T-helper 2 cell treated with Interferon-gamma antibody and Interleukin-4, amounts not matched to agents 5 μg/mL and 100 μg/mL, for 36 hours (primary cell): ENCODE measurements at regions not wholly inside any gene's neighbourhood (a gene's known extent, or its start where the extent isn't known, plus 50 kb on each side); places are given as distances from the start of the nearest gene placed in this dataset.

Experiments used
- DNase-seq: peaks from one replicate; pipeline ENCODE4 v3.0.0; 2021; ENCODE audit warnings: low spot score
- H3K27ac Mint-ChIP-seq: one replicate; pipeline ENCODE4 v1.8.0; 2021; ENCODE audit warnings: mild to moderate bottlenecking, mixed read lengths
- H3K27me3 Mint-ChIP-seq: one replicate; pipeline ENCODE4 v1.8.0; 2021; ENCODE audit warnings: low read depth, mixed read lengths
- H3K36me3 Mint-ChIP-seq: one replicate; pipeline ENCODE4 v1.8.0; 2021; ENCODE audit warnings: low read depth, mixed read lengths
- H3K4me1 Mint-ChIP-seq: one replicate; pipeline ENCODE4 v1.8.0; 2021; ENCODE audit warnings: low read depth, mixed read lengths
- H3K4me3 Mint-ChIP-seq: one replicate; pipeline ENCODE4 v1.8.0; 2022; ENCODE audit warnings: mild to moderate bottlenecking, moderate library complexity, mixed read lengths
- H3K9me3 Mint-ChIP-seq: one replicate; pipeline ENCODE4 v1.8.0; 2021; ENCODE audit warnings: mixed read lengths

DNA sequence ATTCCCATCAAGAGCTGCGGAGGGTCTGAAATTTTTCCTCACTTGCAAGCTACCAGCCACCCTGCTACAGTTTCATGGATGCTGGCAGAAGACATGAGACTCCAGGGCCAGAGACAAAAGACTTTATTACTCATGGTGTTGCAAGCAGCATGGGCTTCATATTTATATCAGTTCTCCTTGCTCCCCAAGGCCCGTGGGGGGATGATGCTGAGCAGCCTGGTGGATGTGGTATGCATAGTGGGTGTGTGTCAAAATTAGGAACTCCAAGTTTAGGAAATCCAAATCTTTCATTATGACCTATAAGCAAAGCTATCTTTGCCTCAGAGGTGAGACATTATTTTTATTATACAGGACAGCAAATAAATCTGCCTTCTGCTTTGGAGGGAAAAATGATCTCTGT is 105.7 kb upstream of the ALDH1B1 start:
- Mint-ChIP-seq H3K4me1 (no peaks in the 10 kb centered on the region), H3K4me3 (no peak overlapping the region), H3K36me3 (no peaks in the 10 kb centered on the region), H3K27ac (no peak overlapping the region), H3K9me3 (no peaks in the 10 kb centered on the region), H3K27me3 (no peaks in the 10 kb centered on the region)
- no peak for DNase-seq

DNA sequence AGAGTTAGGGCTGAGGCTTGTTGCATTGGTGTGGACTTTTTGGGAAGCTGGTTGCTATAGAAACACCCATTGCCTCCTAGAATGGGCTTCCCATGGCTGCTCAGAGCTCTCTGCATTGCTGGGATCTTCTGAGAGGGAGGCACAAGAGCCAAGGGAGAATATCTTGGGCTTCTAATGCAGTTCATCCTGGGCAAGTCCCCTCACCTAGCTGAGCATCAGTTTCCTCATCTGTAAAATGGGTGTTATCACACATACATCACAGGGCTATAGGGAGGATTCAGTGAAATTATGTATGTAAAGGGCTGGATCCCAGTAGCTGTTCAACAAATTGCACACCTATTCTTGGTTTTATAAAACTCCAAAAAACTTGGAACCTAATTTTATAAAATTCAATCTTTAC is 106.1 kb upstream of the ALDH1B1 start:
- no peak for DNase-seq
- H3K27ac Mint-ChIP-seq, result no peak overlapping the region
- no peaks in the 10 kb centered on the region for H3K4me1 Mint-ChIP-seq
- no peak overlapping the region for H3K4me3 Mint-ChIP-seq
- H3K27me3 Mint-ChIP-seq, result no peaks in the 10 kb centered on the region
- H3K36me3 Mint-ChIP-seq, result no peaks in the 10 kb centered on the region
- no peaks in the 10 kb centered on the region for H3K9me3 Mint-ChIP-seq

- Mint-ChIP-seq H3K27ac (no peak overlapping the region), H3K27me3 (no peaks in the 10 kb centered on the region), H3K4me3 (no peak overlapping the region), H3K4me1 (no peaks in the 10 kb centered on the region), H3K9me3 (no peaks in the 10 kb centered on the region), H3K36me3 (no peaks in the 10 kb centered on the region)
- DNase-seq, result no peak
Measured at GRCh38 chr9:38285236-38285635, 107.3 kb upstream of the ALDH1B1 start.

GRCh38 chr9:38284588-38285051 is 107.9 kb upstream of the ALDH1B1 start:
- H3K9me3 Mint-ChIP-seq, result no peaks in the 10 kb centered on the region
- no peaks in the 10 kb centered on the region for H3K36me3 Mint-ChIP-seq
- no peak overlapping the region for H3K4me3 Mint-ChIP-seq
- H3K27ac Mint-ChIP-seq, result no peak overlapping the region
- no peaks in the 10 kb centered on the region for H3K27me3 Mint-ChIP-seq
- DNase-seq, result no peak
- H3K4me1 Mint-ChIP-seq, result peaks cover 1% of the 10 kb centered on the region

DNA sequence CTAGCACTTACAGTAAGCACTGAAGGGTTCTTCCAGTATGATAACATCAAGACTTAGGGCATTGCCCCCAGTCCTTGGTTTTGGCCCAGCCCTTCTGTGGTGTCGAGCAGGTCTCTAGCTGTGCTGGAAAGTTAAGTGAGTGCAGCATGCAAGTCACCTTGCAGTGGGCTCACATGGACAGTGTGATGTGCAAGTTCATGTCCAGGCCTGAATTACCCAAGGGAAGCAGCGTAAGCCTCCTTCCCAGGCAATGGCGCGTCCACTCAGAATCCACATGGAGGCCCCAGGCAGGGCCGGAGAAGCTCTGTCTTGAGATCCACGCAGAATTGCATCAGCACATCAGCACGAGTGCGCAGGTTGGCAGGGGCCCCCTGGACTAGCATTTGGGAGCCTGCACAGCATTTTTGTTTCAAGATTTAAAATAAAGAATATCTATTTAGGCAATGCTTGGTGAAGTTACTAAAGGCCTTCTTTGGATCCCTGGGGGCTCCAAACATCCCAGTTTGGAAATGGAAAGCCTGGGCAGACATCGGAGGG is 108.4 kb upstream of the ALDH1B1 start:
- Mint-ChIP-seq H3K27me3 (no peaks in the 10 kb centered on the region), H3K27ac (no peak overlapping the region), H3K36me3 (no peaks in the 10 kb centered on the region), H3K4me1 (peaks cover 5% of the 10 kb centered on the region), H3K4me3 (no peak overlapping the region), H3K9me3 (no peaks in the 10 kb centered on the region)
- DNase-seq, result no peak

DNA sequence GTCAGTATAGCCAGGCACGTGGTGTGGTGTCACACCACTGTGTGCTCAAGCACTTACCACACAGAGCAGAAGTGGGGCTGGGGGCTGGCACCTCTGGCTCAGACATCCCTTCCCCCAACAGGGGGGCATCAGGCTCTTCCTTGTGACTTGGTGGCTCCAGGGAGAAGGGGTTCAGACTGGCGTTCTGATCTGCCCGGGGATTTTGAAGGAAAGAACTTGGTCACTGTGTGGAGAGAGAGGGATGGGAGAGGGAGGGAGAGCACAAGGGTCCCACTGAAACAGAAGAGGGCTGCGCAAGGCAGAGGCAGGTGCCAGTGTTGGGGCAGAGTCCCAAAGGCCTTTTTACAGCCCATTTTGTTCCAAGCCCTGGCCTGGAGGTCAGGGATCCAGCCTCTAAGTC is 109.7 kb upstream of the ALDH1B1 start:
- H3K4me1 Mint-ChIP-seq, result peaks cover 12% of the 10 kb centered on the region
- no peaks in the 10 kb centered on the region for H3K27me3 Mint-ChIP-seq
- DNase-seq, result no peak
- no peak overlapping the region for H3K4me3 Mint-ChIP-seq
- no peak overlapping the region for H3K27ac Mint-ChIP-seq
- H3K36me3 Mint-ChIP-seq, result no peaks in the 10 kb centered on the region
- no peaks in the 10 kb centered on the region for H3K9me3 Mint-ChIP-seq

- Mint-ChIP-seq H3K4me3 (no peak overlapping the region), H3K4me1 (peaks cover 12% of the 10 kb centered on the region), H3K9me3 (no peaks in the 10 kb centered on the region), H3K27me3 (no peaks in the 10 kb centered on the region), H3K36me3 (no peaks in the 10 kb centered on the region), H3K27ac (no peak overlapping the region)
- DNase-seq, result no peak
Measured at GRCh38 chr9:38281917-38282316, 110.6 kb upstream of the ALDH1B1 start.

DNA sequence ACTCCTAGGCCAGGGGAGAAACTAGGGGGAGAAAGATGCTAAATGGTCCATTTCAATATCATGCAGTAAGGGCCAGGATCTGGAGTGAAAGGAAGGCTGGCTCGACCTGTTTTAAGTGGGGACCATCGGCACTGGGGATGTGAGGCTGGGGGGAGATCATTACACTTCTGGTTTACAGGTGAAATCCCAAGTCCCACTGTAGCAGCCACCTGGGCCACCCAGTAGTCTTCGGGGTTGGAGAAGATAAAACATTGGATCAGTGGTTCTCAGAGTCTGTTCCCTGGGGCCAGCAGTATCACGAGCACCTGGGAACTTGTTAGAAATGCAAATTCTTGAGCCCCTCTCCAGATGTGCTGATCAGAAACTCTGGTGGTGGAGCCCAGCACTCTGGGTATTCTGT is 111.3 kb upstream of the ALDH1B1 start:
- H3K4me1 Mint-ChIP-seq, result peaks cover 12% of the 10 kb centered on the region

GRCh38 chr9:38280251-38280800 is 112.2 kb upstream of the ALDH1B1 start:
- Mint-ChIP-seq H3K36me3 (no peaks in the 10 kb centered on the region), H3K4me1 (peaks cover 12% of the 10 kb centered on the region), H3K4me3 (no peak overlapping the region), H3K9me3 (no peaks in the 10 kb centered on the region), H3K27ac (no peak overlapping the region), H3K27me3 (no peaks in the 10 kb centered on the region)
- DNase-seq, result no peak

More for the DNA sequence above, 111.3 kb upstream of the ALDH1B1 start:
- DNase-seq, result no peak
- Mint-ChIP-seq H3K4me3 (no peak overlapping the region), H3K27ac (no peak overlapping the region), H3K9me3 (no peaks in the 10 kb centered on the region), H3K36me3 (no peaks in the 10 kb centered on the region), H3K27me3 (no peaks in the 10 kb centered on the region)

- Mint-ChIP-seq H3K4me1 (peaks cover 12% of the 10 kb centered on the region), H3K27ac (no peak overlapping the region), H3K9me3 (no peaks in the 10 kb centered on the region), H3K36me3 (no peaks in the 10 kb centered on the region), H3K27me3 (no peaks in the 10 kb centered on the region), H3K4me3 (no peak overlapping the region)
- DNase-seq, result no peak
Measured at GRCh38 chr9:38278931-38279679, 113.4 kb upstream of the ALDH1B1 start.

GRCh38 chr9:38278457-38278856 is 114.0 kb upstream of the ALDH1B1 start:
- Mint-ChIP-seq H3K27ac (no peak overlapping the region), H3K27me3 (no peaks in the 10 kb centered on the region), H3K4me1 (peaks cover 12% of the 10 kb centered on the region), H3K4me3 (no peak overlapping the region), H3K9me3 (no peaks in the 10 kb centered on the region), H3K36me3 (no peaks in the 10 kb centered on the region)
- no peak for DNase-seq

DNA sequence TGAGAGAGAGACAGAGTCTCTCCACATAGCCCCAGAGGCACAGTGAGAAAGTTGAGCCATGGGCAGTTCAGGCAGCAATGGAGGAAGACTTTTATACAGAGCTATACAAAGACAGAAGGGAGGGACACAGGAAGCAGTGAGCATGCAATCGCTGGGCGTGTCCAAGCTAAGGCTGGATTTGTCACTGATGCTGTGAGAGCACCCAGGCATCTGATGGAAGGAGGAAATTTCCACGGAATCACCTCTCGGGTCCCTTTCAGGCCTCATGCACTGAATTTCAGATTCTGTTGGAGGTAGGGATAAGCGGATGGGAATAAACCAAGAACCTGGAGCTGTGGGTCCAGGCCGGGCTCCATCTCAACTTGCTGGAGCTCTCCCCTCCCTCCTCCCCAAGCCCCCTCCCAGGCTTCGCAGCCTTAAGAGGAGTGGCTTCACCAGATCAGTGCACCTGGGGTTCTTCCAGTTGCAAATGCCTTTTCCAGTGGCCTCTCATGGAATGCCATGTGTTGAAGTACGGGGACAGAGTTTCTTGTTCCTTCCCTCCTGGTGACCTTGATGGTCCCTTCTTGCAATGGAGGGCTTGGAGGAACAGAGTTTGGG is 114.8 kb upstream of the ALDH1B1 start:
- Mint-ChIP-seq H3K4me3 (no peak overlapping the region), H3K27me3 (no peaks in the 10 kb centered on the region)

GRCh38 chr9:38276771-38277439 is 115.6 kb upstream of the ALDH1B1 start:
- DNase-seq, result no peak
- Mint-ChIP-seq H3K27me3 (no peaks in the 10 kb centered on the region), H3K4me1 (peaks cover 12% of the 10 kb centered on the region), H3K9me3 (no peaks in the 10 kb centered on the region), H3K4me3 (no peak overlapping the region), H3K36me3 (no peaks in the 10 kb centered on the region), H3K27ac (no peak overlapping the region)

More for the DNA sequence above, 114.8 kb upstream of the ALDH1B1 start:
- Mint-ChIP-seq H3K9me3 (no peaks in the 10 kb centered on the region), H3K36me3 (no peaks in the 10 kb centered on the region), H3K27ac (no peak overlapping the region), H3K4me1 (peaks cover 12% of the 10 kb centered on the region)
- DNase-seq, result no peak

GRCh38 chr9:38274800-38275199 is 117.7 kb upstream of the ALDH1B1 start:
- no peak overlapping the region for H3K27ac Mint-ChIP-seq
- no peak for DNase-seq
- H3K27me3 Mint-ChIP-seq, result no peaks in the 10 kb centered on the region
- no peaks in the 10 kb centered on the region for H3K36me3 Mint-ChIP-seq
- no peaks in the 10 kb centered on the region for H3K9me3 Mint-ChIP-seq
- H3K4me1 Mint-ChIP-seq, result peaks cover 11% of the 10 kb centered on the region
- no peak overlapping the region for H3K4me3 Mint-ChIP-seq
